ENCODE measurements at regions not wholly inside any gene's neighbourhood (a gene's known extent, or its start where the extent isn't known, plus 50 kb on each side); places are given as distances from the start of the nearest gene placed in this dataset.

DNA sequence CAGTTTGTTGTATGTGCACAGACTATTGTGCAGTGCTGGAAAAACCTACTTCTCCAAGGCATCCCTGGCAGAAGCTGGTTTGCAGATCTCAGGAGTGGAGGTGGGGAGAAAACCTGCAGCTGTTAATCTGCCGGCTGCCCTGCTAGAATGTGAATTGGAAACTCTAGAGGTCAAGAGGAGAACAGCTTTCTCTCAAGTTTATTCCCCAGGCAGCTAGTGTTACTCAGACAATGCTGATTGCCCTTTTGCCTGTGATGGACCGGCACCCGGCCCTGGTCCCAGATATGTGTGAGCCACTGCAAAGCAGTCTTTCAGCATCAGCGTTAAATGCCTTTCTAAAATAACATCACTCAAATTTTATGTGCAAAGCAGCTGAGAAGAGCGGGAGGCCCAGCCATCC is 129.7 kb upstream of the TPM1 start:
- TF ChIP-seq, protein P1, sequence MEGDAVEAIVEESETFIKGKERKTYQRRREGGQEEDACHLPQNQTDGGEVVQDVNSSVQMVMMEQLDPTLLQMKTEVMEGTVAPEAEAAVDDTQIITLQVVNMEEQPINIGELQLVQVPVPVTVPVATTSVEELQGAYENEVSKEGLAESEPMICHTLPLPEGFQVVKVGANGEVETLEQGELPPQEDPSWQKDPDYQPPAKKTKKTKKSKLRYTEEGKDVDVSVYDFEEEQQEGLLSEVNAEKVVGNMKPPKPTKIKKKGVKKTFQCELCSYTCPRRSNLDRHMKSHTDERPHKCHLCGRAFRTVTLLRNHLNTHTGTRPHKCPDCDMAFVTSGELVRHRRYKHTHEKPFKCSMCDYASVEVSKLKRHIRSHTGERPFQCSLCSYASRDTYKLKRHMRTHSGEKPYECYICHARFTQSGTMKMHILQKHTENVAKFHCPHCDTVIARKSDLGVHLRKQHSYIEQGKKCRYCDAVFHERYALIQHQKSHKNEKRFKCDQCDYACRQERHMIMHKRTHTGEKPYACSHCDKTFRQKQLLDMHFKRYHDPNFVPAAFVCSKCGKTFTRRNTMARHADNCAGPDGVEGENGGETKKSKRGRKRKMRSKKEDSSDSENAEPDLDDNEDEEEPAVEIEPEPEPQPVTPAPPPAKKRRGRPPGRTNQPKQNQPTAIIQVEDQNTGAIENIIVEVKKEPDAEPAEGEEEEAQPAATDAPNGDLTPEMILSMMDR (IDR thresholded peaks at IDR 0.05; ENCODE audit: control insufficient read depth, insufficient read depth, low read depth, low read length, missing control alignments), result no peak
- no peak overlapping the region for H3K4me3 ChIP-seq (ENCODE audit: control insufficient read depth, low read depth, low read length)
- DNase-seq (ENCODE audit: low read depth), result no peak

DNA sequence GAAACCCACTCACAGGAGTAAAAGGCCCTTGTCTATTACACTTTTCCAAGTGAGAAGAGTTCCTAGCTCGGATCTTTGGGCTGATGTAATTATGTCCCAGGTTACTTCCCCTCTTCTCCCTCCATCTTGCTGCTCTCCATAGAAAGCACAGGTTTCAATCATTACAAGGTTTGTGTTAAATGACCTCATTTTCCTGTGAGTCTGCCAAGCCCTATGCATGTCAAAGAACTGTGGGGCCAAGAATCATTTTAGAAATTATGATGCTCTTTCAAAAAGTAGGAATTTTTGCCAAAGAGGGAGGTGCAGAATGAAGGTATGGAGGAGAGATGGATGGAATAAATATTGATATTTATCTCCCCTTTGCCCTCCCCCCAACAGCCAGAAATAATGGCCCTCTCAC is 129.3 kb upstream of the TPM1 start:
- TF ChIP-seq, protein P1 (IDR thresholded peaks at IDR 0.05; ENCODE audit: control insufficient read depth, insufficient read depth, low read depth, low read length, missing control alignments), result no peak
- H3K4me3 ChIP-seq (ENCODE audit: control insufficient read depth, low read depth, low read length), result no peak overlapping the region
- no peak for DNase-seq (ENCODE audit: low read depth)

DNA sequence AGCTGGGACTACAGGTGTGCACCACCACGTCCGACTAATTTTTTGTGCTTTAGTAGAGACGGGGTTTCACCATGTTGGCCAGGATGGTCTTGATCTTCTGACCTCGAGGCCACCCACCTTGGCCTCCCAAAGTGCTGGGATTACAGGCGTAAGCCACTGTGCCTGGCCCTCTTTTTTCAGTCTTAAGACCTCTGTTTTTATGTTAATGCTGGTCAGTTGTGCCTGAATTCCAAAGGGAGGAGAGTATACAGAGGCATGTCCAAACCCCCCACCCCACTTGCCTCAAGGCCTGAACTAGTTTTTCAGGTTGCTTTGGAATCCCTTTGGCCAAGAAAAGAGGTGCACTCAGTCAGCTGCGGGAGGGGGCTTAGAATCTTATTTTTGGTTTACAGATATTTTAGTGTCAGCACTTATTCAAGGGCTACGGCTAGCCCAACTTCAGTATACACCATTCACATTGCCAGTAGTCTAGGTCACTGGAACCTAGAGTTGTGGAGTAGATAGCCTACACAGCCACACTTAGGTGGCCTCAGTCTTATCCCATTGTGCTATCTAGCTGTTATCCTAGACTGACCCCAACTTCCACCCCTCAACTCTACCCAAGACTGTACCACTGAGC is 128.0 kb upstream of the TPM1 start:
- TF ChIP-seq, protein P1 (IDR thresholded peaks at IDR 0.05; ENCODE audit: control insufficient read depth, insufficient read depth, low read depth, low read length, missing control alignments), result no peak
- H3K4me3 ChIP-seq (ENCODE audit: control insufficient read depth, low read depth, low read length), result no peak overlapping the region
- no peak for DNase-seq (ENCODE audit: low read depth)

DNA sequence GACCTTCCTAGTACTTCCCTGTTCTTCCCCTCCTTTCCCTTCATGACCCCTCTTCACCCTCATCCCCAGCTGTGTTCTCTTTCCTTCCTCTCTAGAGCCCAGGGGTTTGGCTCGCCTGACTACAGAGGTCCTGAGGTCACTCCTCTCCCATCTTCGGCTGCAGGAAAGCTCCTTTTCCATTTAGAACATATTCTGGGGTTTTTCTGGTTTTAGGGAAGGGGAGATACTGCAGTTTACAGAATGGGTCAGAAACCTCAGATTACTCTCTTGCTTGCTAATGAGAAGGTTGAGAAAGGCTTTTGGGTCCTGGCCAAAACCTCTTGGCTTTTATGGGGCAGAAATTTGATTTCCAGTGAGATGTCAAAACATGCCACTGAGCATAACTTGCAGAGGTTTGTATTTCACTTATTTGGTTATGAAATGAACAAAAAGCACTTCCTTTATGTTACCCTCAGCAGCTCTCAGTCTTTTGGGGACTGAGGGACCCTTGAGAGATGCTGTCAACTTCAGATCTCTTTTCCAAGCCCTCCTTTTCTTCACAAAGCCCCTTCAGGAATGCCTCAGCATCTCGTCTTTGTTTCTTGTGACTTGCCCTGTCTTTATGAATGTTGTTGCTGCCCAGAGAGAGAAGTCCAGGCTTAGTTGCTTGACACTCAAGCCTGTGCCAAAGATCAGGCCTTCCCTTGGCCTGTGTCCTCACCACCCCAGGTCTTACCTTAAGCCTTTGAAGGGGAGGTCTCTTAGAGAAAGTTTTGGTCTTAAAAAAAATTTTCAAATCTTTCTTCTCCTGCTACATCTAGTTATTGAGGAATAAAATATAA is 121.7 kb upstream of the TPM1 start:
- DNase-seq (ENCODE audit: low read depth), result peak; percentile 79
- TF ChIP-seq, protein P1 (IDR thresholded peaks at IDR 0.05; ENCODE audit: control insufficient read depth, insufficient read depth, low read depth, low read length, missing control alignments), result no peak
- no peak overlapping the region for H3K4me3 ChIP-seq (ENCODE audit: control insufficient read depth, low read depth, low read length)

DNA sequence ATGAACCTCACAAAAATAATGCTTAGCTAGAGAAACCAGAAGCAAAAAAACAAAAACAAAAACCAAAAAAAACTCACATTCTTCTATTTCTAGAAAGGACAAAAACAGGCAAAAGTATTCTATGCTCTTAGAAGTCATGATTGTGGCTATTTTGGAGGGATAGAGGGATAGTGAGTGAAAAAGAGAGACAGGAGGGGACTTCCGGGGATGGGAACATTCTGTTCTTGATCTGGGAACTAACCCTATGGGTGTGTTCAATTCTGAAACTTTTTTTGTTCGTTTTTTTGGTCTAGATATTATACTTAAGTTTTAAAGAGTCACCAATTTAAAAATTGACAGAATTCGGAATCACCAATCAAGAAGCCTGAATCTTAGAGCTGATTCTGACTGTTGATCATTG is 120.0 kb upstream of the TPM1 start:
- no peak overlapping the region for H3K4me3 ChIP-seq (ENCODE audit: control insufficient read depth, low read depth, low read length)
- TF ChIP-seq, protein P1 (IDR thresholded peaks at IDR 0.05; ENCODE audit: control insufficient read depth, insufficient read depth, low read depth, low read length, missing control alignments), result no peak
- no peak for DNase-seq (ENCODE audit: low read depth)

DNA sequence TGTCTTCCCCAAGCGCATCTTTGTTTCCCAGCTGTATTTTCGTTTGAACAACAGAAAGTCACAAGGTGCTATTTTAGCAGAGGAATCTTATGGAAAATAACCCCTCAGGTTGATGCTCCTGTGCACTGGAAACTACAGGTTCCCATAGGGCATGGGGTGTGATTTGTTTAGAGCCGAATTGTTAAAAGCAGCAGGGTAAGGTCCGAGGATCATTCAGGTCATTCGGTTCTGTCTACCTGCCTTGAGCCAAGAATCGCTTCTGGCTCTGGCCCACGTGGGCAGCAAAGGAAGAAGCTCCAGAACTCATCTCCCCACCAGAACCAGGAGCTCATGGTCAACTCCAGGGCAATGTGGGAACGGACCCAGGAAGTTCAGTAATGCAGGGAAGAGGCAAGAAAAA is 116.7 kb upstream of the TPM1 start:
- no peak for DNase-seq (ENCODE audit: low read depth)
- TF ChIP-seq, protein P1 (IDR thresholded peaks at IDR 0.05; ENCODE audit: control insufficient read depth, insufficient read depth, low read depth, low read length, missing control alignments), result no peak
- H3K4me3 ChIP-seq (ENCODE audit: control insufficient read depth, low read depth, low read length), result no peak overlapping the region

Measured in AG09309 (cell line).